ENCODE measurements at regions not wholly inside any gene's neighbourhood (a gene's known extent, or its start where the extent isn't known, plus 50 kb on each side); places are given as distances from the start of the nearest gene placed in this dataset.

DNA sequence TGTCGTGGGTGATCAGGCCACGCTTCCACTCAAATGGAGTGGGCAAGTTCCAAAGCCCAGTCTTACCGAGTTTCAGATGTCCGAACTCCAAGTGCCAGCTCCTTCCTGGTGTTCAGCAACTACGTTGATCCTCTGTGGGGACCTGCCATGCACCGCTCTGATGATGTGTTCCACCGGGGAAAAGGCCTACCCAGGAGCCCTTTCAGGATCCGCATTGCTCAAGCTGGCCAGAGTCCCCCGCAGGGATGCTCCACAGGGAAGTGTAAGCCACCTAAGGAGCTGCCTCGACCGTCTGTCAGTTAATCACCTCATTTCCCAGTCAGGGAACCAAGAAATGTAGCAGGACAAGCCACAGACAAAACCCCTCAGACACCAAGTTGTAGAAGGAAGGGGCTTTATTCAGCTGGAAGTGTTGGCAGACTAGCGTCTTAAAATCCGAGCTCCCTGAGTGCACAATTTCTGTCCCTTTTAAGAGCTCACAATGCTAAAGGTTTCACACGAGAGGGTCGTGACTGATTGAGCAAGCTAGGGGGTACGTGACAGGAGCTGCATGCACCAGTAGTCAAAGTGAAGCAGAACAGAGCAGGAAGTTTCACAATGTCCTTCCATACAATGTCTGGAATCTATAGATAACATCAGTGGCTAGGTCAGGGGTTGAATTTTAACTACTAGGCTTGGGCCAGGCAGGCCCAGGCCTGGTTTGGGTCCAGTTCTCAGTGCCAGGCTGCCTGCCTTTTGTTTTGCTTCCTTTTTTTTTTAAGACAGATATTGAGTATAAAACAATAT is 126.2 kb upstream of the ZDHHC15 start:
- no peak for TF ChIP-seq KLF10 (CRISPR knock-in tag; IDR thresholded peaks at IDR 0.05)
- no peak for TF ChIP-seq PHB2 (IDR thresholded peaks at IDR 0.05; ENCODE audit: low read depth)

Measured in K562 (cell line).